ENCODE measurements at regions not wholly inside any gene's neighbourhood (a gene's known extent, or its start where the extent isn't known, plus 50 kb on each side); places are given as distances from the start of the nearest gene placed in this dataset.

DNA sequence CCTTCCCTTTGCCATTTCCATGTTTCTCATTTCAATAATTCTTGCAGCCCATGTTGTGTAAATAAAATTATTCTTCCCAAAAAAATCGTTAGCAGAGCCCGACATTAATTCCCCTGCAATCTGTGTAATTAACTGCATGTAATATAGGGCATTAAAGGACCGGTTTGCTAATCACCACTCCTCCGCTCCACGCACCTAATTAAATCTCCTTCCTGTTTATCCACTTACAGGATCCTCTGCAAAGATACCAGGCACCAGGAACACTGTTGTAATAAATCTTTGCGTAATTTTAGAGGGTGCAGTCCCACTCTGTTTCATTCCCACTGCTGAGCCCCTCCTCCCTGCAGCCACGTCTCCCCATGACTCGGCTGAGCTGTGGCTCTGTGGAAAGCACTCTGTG is 105.0 kb upstream of the PPP1R26 start:
- Histone ChIP-seq H3K27me3 (ENCODE audit: control insufficient read depth in 2 of 2, insufficient read depth in 2 of 2, low read length in 2 of 2) (peaks cover 10 to 86% of the 10 kb centered on the region in 2 experiments; a peak in 3 of 5 replicates), H3K4me1 (replicated peaks in 1 of 2; ENCODE audit: control insufficient read depth in 2 of 2, insufficient read depth in 2 of 2, low read length in 2 of 2) (peaks cover 0 to 4% of the 10 kb centered on the region in 2 experiments; a peak in 2 of 5 replicates), H3K9ac (ENCODE audit: insufficient read depth in 1 of 2, low read depth in 2 of 2, low read length in 2 of 2) (no peak overlapping the region), H2AFZ (ENCODE audit: low read depth, low read length) (no peak overlapping the region), H3K9me3 (replicated peaks; ENCODE audit: control insufficient read depth, insufficient read depth, low read depth, low read length) (no peaks in the 10 kb centered on the region), H3K79me2 (ENCODE audit: control insufficient read depth, insufficient read depth, low read length) (no peaks in the 10 kb centered on the region), H3K36me3 (ENCODE audit: control insufficient read depth, insufficient read depth, low read length) (no peaks in the 10 kb centered on the region), H3K27ac (ENCODE audit: extremely low read depth, low read depth, low read length) (no peak overlapping the region), H3K9me1 (ENCODE audit: control insufficient read depth, insufficient read depth, low read length) (no peaks in the 10 kb centered on the region), H4K20me1 (replicated peaks; ENCODE audit: control insufficient read depth, insufficient read depth, low read length) (peaks cover 11% of the 10 kb centered on the region; the same call in 1 of the 2 replicates), H3K4me2 (ENCODE audit: insufficient read depth, low read length) (no peak overlapping the region), H3K4me3 (no peak overlapping the region)
- intact Hi-C loops (cut with micrococcal nuclease) = no loop called here
- no TSS peak for BruUV-seq (replicated peaks)
- WGBS (ENCODE audit: insufficient coverage, low coverage, missing lambda C conversion rate) = 2% methylated on average over 8 of the region's 8 CpGs
- TF ChIP-seq ZNF561 (CRISPR knock-in tag; conservative IDR thresholded peaks at IDR 0.05) (no peak), FOXP1 (CRISPR knock-in tag; IDR thresholded peaks at IDR 0.05) (no peak), SP1 (CRISPR knock-in tag; IDR thresholded peaks at IDR 0.05) (no peak), ZNF699 (CRISPR knock-in tag; IDR thresholded peaks at IDR 0.05; ENCODE audit: insufficient replicate concordance) (no peak), RBM22 (IDR thresholded peaks at IDR 0.05; ENCODE audit: low read depth, low read length, poor library complexity, severe bottlenecking) (no peak), POLR2AphosphoS2 (IDR thresholded peaks at IDR 0.05; ENCODE audit: low read length) (no peak), POLR2B (IDR thresholded peaks at IDR 0.05; ENCODE audit: low read depth, partially characterized antibody) (no peak), PHF21A (IDR thresholded peaks at IDR 0.05; ENCODE audit: borderline replicate concordance, low read depth) (no peak), ZNF668 (CRISPR knock-in tag; IDR thresholded peaks at IDR 0.05) (no peak), ADNP (tag; IDR thresholded peaks at IDR 0.05) (no peak), RBM34 (IDR thresholded peaks at IDR 0.05; ENCODE audit: borderline replicate concordance, insufficient read depth, low read length) (no peak), ZBTB7A (IDR thresholded peaks at IDR 0.05; ENCODE audit: borderline replicate concordance, control insufficient read depth, low read depth, low read length) (no peak)
- TF ChIP-seq, protein P1, sequence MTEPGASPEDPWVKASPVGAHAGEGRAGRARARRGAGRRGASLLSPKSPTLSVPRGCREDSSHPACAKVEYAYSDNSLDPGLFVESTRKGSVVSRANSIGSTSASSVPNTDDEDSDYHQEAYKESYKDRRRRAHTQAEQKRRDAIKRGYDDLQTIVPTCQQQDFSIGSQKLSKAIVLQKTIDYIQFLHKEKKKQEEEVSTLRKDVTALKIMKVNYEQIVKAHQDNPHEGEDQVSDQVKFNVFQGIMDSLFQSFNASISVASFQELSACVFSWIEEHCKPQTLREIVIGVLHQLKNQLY (CRISPR knock-in tag; conservative IDR thresholded peaks at IDR 0.05) = no peak
- TF ChIP-seq, protein P2, sequence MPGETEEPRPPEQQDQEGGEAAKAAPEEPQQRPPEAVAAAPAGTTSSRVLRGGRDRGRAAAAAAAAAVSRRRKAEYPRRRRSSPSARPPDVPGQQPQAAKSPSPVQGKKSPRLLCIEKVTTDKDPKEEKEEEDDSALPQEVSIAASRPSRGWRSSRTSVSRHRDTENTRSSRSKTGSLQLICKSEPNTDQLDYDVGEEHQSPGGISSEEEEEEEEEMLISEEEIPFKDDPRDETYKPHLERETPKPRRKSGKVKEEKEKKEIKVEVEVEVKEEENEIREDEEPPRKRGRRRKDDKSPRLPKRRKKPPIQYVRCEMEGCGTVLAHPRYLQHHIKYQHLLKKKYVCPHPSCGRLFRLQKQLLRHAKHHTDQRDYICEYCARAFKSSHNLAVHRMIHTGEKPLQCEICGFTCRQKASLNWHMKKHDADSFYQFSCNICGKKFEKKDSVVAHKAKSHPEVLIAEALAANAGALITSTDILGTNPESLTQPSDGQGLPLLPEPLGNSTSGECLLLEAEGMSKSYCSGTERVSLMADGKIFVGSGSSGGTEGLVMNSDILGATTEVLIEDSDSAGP (CRISPR knock-in tag; IDR thresholded peaks at IDR 0.05) = no peak
- TF ChIP-seq, protein P3, sequence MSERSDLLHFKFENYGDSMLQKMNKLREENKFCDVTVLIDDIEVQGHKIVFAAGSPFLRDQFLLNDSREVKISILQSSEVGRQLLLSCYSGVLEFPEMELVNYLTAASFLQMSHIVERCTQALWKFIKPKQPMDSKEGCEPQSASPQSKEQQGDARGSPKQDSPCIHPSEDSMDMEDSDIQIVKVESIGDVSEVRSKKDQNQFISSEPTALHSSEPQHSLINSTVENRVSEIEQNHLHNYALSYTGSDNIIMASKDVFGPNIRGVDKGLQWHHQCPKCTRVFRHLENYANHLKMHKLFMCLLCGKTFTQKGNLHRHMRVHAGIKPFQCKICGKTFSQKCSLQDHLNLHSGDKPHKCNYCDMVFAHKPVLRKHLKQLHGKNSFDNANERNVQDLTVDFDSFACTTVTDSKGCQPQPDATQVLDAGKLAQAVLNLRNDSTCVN (CRISPR knock-in tag; IDR thresholded peaks at IDR 0.05) = no peak
- no peak for FAIRE-seq
- in situ Hi-C loops (cut with MboI) = no loop called here
- ChIA-PET CTCF (ENCODE audit: low intra/inter-chr PET ratio) (no interaction called here), POLR2A (interaction anchor here (0.5 kb wide), 1 partner anchor 582 kb away, joined by 3 read pairs; no protein-coding TSS in a partner anchor)
- ATAC-seq = no peak
- DNase-seq (ENCODE audit: extremely low read depth in 1 of 4, low spot score in 3 of 4) = no peak

Data from K562 (cell line).